Lower leg skin (tissue), 3 donors: ENCODE measurements at regions not wholly inside any gene's neighbourhood (a gene's known extent, or its start where the extent isn't known, plus 50 kb on each side); places are given as distances from the start of the nearest gene placed in this dataset.

ENCODE experiments used
- POLR2A ChIP-seq, 2 donors: fragments of 450-650 bp; IDR thresholded peaks; one replicate each; pipeline ENCODE4 v1.6.1; 2016 to 2017; ENCODE audit warnings: antibody characterized with exemption in 2 of 2, mild to moderate bottlenecking in 1 of 2, moderate library complexity in 1 of 2
- TF ChIP-seq, protein P1 (sequence below), 3 donors: fragments of 450-650 bp; IDR thresholded peaks; one replicate each; pipeline ENCODE4 v1.5.1; 2016; ENCODE audit warnings: antibody characterized with exemption in 3 of 3, mild to moderate bottlenecking in 3 of 3, moderate library complexity in 2 of 3

DNA sequence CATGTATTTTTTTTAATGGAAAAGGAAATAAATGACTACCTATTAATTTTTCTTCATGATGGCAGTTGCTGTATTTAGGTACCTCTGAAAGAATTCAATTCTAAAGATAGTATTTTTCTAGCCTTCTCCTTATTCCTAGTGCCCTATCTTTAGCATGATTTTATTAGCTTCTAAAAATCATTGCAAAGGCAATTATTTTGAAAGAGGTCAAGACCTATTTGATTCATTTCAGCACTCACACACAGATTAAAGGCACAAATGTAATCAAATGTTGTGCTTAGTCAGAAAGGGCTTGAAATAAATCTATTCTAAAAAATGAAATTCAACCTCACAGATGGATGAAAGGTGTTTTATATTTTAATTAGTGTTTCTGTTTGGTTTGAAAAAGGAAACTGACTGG lies 74.8 kb upstream of the POF1B start:
- TF ChIP-seq, protein P1, sequence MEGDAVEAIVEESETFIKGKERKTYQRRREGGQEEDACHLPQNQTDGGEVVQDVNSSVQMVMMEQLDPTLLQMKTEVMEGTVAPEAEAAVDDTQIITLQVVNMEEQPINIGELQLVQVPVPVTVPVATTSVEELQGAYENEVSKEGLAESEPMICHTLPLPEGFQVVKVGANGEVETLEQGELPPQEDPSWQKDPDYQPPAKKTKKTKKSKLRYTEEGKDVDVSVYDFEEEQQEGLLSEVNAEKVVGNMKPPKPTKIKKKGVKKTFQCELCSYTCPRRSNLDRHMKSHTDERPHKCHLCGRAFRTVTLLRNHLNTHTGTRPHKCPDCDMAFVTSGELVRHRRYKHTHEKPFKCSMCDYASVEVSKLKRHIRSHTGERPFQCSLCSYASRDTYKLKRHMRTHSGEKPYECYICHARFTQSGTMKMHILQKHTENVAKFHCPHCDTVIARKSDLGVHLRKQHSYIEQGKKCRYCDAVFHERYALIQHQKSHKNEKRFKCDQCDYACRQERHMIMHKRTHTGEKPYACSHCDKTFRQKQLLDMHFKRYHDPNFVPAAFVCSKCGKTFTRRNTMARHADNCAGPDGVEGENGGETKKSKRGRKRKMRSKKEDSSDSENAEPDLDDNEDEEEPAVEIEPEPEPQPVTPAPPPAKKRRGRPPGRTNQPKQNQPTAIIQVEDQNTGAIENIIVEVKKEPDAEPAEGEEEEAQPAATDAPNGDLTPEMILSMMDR (IDR thresholded peaks at IDR 0.05): no peak
- TF ChIP-seq POLR2A (IDR thresholded peaks at IDR 0.05): no peak
